Skeletal muscle satellite cell (primary cell): ENCODE measurements at regions not wholly inside any gene's neighbourhood (a gene's known extent, or its start where the extent isn't known, plus 50 kb on each side); places are given as distances from the start of the nearest gene placed in this dataset.

Experiments
- H3K27me3 ChIP-seq: 2 replicates; pipeline ENCODE4 v1.7.0; 2013; ENCODE audit warnings: low read length; ENCODE audit not compliant: control insufficient read depth, insufficient read depth
- H3K36me3 ChIP-seq: 2 replicates; pipeline ENCODE4 v1.7.0; 2013; ENCODE audit warnings: mild to moderate bottlenecking, control low read depth, low read length; ENCODE audit not compliant: insufficient read depth
- H3K4me1 ChIP-seq: 2 replicates; pipeline ENCODE4 v1.7.0; 2013; ENCODE audit warnings: low read length; ENCODE audit not compliant: control insufficient read depth, insufficient read depth
- H3K4me2 ChIP-seq: 2 replicates; pipeline ENCODE4 v1.7.0; 2013; ENCODE audit warnings: mild to moderate bottlenecking, low read length
- H3K4me3 ChIP-seq: 2 replicates; pipeline ENCODE4 v1.7.0; 2013; ENCODE audit warnings: low read length
- H3K9ac ChIP-seq: 2 replicates; pipeline ENCODE4 v1.7.0; 2013; ENCODE audit warnings: mild to moderate bottlenecking, low read depth, low read length, moderate library complexity
- H3K9me3 ChIP-seq: replicated peaks from 2 replicates; pipeline ENCODE4 v1.7.0; 2013; ENCODE audit warnings: mild to moderate bottlenecking, control low read depth, low read length

DNA sequence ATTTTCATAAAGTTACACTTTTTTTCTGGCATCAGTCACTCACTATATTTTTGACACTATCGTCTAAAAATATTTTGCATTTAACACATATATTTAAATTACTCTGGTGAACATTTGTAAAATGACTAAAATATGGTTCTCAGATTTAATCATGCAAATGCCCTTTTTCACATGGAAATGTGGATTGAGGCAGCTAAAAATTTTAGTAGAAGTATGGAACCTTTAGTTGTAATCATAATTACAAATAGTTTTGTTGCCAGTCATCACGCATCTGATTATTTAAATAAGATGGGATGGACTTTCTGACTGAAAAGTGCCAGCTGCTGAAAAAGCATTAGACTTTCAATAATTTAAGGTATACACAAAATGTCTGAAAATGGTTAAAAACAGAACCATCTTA, 119.3 kb downstream of the PDHA2 start:
- Histone ChIP-seq H3K4me2 (no peak overlapping the region), H3K4me1 (no peaks in the 10 kb centered on the region), H3K36me3 (no peaks in the 10 kb centered on the region), H3K4me3 (no peak overlapping the region), H3K9ac (no peak overlapping the region), H3K27me3 (no peaks in the 10 kb centered on the region), H3K9me3 (no peaks in the 10 kb centered on the region)

DNA sequence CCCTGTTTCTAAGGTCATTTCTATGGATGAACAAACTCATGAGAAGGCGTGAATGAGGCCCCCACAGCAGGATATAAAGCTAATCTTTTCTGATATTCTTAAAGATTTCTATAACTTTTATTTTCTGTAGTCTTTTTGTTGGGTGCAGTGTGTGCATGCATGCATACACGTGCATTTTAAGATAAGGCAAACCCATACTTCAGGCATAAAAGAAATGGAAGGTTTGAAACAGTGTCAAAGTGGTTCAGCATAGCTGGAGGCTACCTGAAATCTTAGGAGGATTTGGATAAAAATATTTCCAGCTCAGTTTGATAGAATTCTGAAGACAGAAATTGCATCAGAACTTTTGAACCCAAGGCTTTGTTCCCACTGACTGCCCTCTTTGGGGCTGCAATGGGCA, 119.7 kb downstream of the PDHA2 start:
- no peaks in the 10 kb centered on the region for H3K27me3 ChIP-seq
- H3K36me3 ChIP-seq = no peaks in the 10 kb centered on the region
- H3K9me3 ChIP-seq = no peaks in the 10 kb centered on the region
- no peak overlapping the region for H3K4me2 ChIP-seq
- no peaks in the 10 kb centered on the region for H3K4me1 ChIP-seq
- no peak overlapping the region for H3K9ac ChIP-seq
- H3K4me3 ChIP-seq = no peak overlapping the region

GRCh38 chr4:95963456-95963855, 123.6 kb downstream of the PDHA2 start:
- Histone ChIP-seq H3K9ac (no peak overlapping the region), H3K4me1 (no peaks in the 10 kb centered on the region), H3K27me3 (no peaks in the 10 kb centered on the region), H3K4me2 (no peak overlapping the region), H3K4me3 (no peak overlapping the region), H3K36me3 (no peaks in the 10 kb centered on the region), H3K9me3 (no peaks in the 10 kb centered on the region)

GRCh38 chr4:95979961-95980876, 140.3 kb downstream of the PDHA2 start:
- H3K4me1 ChIP-seq = no peaks in the 10 kb centered on the region
- no peaks in the 10 kb centered on the region for H3K27me3 ChIP-seq
- no peak overlapping the region for H3K9ac ChIP-seq
- no peaks in the 10 kb centered on the region for H3K36me3 ChIP-seq
- H3K4me3 ChIP-seq = no peak overlapping the region
- no peak overlapping the region for H3K4me2 ChIP-seq
- H3K9me3 ChIP-seq = no peaks in the 10 kb centered on the region

- Histone ChIP-seq H3K4me3 (no peak overlapping the region), H3K9ac (no peak overlapping the region), H3K27me3 (no peaks in the 10 kb centered on the region), H3K36me3 (no peaks in the 10 kb centered on the region), H3K9me3 (no peaks in the 10 kb centered on the region), H3K4me1 (no peaks in the 10 kb centered on the region), H3K4me2 (no peak overlapping the region)
Observed at GRCh38 chr4:95980877-95981360, 141.0 kb downstream of the PDHA2 start.

DNA sequence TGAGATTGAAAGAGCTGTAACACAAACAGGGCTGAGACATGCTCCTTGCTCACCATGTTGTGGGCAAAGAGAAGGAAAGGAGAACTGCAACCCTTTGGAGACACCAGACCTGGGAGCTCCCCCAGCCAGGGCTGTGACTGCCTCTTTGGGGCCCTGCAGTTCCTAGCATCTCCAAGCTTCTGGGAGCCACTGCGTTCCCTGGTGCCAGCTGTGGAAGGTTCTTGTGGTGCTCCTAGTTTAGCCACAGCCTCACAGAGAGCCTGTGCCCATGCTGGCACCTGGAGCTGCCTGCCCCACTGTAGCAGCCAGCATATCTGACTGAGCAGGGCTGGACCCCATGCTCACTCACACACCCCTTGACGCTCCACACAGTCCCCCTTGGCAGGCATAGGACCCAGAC, 141.7 kb downstream of the PDHA2 start:
- Histone ChIP-seq H3K4me3 (no peak overlapping the region), H3K4me2 (no peak overlapping the region), H3K9ac (no peak overlapping the region), H3K27me3 (no peaks in the 10 kb centered on the region), H3K36me3 (no peaks in the 10 kb centered on the region), H3K9me3 (no peaks in the 10 kb centered on the region), H3K4me1 (no peaks in the 10 kb centered on the region)

- H3K4me2 ChIP-seq = no peak overlapping the region
- H3K9me3 ChIP-seq = no peaks in the 10 kb centered on the region
- H3K4me3 ChIP-seq = no peak overlapping the region
- no peaks in the 10 kb centered on the region for H3K27me3 ChIP-seq
- no peaks in the 10 kb centered on the region for H3K4me1 ChIP-seq
- no peaks in the 10 kb centered on the region for H3K36me3 ChIP-seq
- H3K9ac ChIP-seq = no peak overlapping the region
Observed at GRCh38 chr4:95982516-95982915, 142.6 kb downstream of the PDHA2 start.

DNA sequence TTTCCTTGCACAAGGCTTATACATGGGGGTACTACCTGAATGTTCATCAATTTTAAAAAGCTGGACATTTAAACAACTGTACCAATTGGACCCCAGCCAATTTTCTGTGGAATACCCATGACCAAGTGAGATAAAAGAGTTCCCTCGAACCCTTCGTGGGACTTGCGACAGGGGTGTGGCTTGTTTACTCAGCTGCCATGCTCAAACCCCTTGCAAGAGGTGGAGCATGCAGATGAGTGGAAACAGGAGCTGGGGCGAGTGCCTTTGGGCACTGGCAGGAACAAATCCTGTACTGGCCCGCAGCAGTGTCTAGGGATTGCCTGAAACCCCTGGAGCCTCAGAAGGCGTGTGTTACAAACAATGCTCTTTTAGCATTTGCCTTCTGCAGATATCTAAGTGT, 144.2 kb downstream of the PDHA2 start:
- Histone ChIP-seq H3K27me3 (no peaks in the 10 kb centered on the region), H3K4me2 (no peak overlapping the region), H3K9ac (no peak overlapping the region), H3K36me3 (no peaks in the 10 kb centered on the region), H3K9me3 (no peaks in the 10 kb centered on the region), H3K4me1 (no peaks in the 10 kb centered on the region), H3K4me3 (no peak overlapping the region)

GRCh38 chr4:95985051-95985450, 145.2 kb downstream of the PDHA2 start:
- H3K4me2 ChIP-seq = no peak overlapping the region

DNA sequence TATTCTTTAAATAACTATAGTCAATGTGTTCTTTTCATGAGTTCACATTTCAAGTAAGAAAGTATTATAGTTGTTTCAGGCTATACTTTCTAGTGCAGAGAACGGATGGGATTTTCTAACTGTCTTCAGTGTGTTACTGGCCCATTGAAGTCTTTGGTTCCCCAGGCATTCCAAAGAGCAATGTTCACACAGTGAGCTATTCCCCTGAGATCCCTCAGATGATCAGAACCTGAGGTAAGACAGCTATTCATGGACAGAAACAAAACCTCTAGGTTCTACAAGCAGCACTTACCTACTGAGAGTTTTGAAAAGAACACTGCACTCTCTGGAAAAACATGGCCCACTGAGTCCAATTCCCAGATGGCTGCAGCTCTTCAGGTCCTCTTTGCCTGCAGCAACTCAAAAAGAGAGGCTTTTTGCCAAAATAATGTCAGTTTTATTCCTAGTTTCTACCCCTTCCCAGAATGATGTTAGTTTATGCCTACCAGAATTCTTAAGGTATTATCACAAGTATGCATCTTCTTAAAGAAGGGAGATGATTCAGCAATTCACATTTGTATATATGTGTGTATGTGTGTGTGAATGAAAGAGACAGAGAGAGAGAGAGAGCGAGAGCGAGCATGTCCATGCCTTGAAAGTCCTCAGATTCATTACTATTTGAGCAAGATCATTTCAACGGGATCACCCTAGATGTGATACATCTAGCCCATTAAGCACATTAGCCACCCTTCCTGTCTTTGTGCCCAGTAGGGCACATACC, 146.1 kb downstream of the PDHA2 start:
- H3K4me2 ChIP-seq = no peak overlapping the region
- H3K4me3 ChIP-seq = no peak overlapping the region
- no peaks in the 10 kb centered on the region for H3K27me3 ChIP-seq
- no peaks in the 10 kb centered on the region for H3K4me1 ChIP-seq
- no peak overlapping the region for H3K9ac ChIP-seq
- H3K36me3 ChIP-seq = no peaks in the 10 kb centered on the region
- H3K9me3 ChIP-seq = no peaks in the 10 kb centered on the region

More at GRCh38 chr4:95985051-95985450, 145.2 kb downstream of the PDHA2 start:
- Histone ChIP-seq H3K4me1 (no peaks in the 10 kb centered on the region), H3K9me3 (no peaks in the 10 kb centered on the region), H3K36me3 (no peaks in the 10 kb centered on the region), H3K4me3 (no peak overlapping the region), H3K9ac (no peak overlapping the region), H3K27me3 (no peaks in the 10 kb centered on the region)

DNA sequence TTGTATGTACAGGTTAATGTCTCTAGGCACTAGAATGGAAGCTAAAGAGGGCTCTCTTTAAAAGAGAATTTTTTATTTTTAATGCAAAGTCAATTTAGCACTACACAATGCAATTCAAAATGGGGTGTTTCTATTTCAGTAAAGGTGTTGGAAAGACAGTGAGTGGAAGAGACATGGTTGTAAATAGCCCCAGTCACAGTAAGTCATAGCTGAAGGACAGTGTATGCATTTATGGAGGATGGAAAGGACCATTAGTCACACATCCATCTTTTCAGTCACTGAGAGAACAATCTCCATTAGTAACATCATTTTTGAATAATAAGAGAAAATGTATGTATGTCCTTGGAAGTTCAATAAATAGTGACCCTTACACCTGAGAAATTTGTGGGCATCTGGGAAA, 148.0 kb downstream of the PDHA2 start:
- no peaks in the 10 kb centered on the region for H3K4me1 ChIP-seq
- H3K4me3 ChIP-seq = no peak overlapping the region
- H3K4me2 ChIP-seq = no peak overlapping the region
- H3K9me3 ChIP-seq = no peaks in the 10 kb centered on the region
- H3K9ac ChIP-seq = no peak overlapping the region
- no peaks in the 10 kb centered on the region for H3K36me3 ChIP-seq
- H3K27me3 ChIP-seq = no peaks in the 10 kb centered on the region
